ENCODE measurements at regions not wholly inside any gene's neighbourhood (a gene's known extent, or its start where the extent isn't known, plus 50 kb on each side); places are given as distances from the start of the nearest gene placed in this dataset.

DNA sequence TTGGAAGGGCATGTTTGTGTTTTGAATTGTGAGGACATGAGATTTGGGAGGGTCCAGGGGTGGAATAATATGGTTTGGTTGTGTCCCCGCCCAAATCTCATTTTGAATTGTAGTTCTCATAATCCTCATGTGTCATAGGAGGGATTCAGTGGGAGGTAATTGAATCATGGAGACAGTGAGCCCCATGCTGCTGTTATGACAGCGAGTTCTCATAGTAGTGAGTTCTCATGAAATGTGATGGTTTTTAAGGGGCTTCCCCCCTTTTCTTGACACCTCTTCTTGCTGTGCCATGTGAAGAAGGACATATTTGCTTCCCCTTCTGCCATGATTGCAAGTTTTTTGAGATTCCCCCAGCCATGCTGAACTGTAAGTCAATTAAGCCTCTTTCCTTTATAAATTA, 260.0 kb downstream of the DUSP6 start:
- TF ChIP-seq EZH2phosphoT487 (IDR thresholded peaks at IDR 0.05; ENCODE audit: borderline replicate concordance, low read depth) (no peak), CTCF (IDR thresholded peaks at IDR 0.05) (no peak), REST (IDR thresholded peaks at IDR 0.05; ENCODE audit: low read depth, low read length) (no peak), JUND (IDR thresholded peaks at IDR 0.05) (no peak), SIN3A (IDR thresholded peaks at IDR 0.05; ENCODE audit: borderline replicate concordance, low read depth, low read length) (no peak), POLR2AphosphoS5 (IDR thresholded peaks at IDR 0.05; ENCODE audit: low read depth, low read length) (no peak), YY1 (IDR thresholded peaks at IDR 0.05; ENCODE audit: low read depth) (no peak)
- TF ChIP-seq, protein P1, sequence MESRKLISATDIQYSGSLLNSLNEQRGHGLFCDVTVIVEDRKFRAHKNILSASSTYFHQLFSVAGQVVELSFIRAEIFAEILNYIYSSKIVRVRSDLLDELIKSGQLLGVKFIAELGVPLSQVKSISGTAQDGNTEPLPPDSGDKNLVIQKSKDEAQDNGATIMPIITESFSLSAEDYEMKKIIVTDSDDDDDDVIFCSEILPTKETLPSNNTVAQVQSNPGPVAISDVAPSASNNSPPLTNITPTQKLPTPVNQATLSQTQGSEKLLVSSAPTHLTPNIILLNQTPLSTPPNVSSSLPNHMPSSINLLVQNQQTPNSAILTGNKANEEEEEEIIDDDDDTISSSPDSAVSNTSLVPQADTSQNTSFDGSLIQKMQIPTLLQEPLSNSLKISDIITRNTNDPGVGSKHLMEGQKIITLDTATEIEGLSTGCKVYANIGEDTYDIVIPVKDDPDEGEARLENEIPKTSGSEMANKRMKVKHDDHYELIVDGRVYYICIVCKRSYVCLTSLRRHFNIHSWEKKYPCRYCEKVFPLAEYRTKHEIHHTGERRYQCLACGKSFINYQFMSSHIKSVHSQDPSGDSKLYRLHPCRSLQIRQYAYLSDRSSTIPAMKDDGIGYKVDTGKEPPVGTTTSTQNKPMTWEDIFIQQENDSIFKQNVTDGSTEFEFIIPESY (IDR thresholded peaks at IDR 0.05; ENCODE audit: borderline replicate concordance, low read depth), result no peak
